ENCODE measurements at regions not wholly inside any gene's neighbourhood (a gene's known extent, or its start where the extent isn't known, plus 50 kb on each side); places are given as distances from the start of the nearest gene placed in this dataset.
"Not testable (repeated sequence)": the region's sequence is repeated elsewhere in the genome, so short reads cannot be mapped to it uniquely, and the experiment has no call there.

DNA sequence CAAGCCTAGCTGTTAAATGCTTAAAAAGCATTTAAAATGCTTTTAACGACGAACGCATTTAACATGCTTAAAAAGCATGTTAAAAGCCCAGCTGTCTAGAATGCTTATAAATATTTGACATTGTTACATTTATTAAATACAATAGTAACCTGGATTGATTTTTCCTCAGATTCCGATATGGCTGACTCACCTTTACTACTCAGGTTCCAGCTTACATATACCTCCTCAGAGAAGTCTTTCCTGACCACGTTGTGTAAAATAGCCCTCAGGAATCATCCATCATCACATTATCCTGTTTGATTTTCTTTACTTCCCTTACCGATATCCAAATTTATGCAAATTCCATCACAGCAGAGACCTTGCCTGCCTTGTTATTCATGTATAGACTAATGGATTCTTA is 51.4 kb downstream of the SLC41A2 start:
- DNase-seq (no peak), ATAC-seq (no peak)
- intact Hi-C loops (cut with DNase I) = no loop called here
- TF ChIP-seq, protein P1, sequence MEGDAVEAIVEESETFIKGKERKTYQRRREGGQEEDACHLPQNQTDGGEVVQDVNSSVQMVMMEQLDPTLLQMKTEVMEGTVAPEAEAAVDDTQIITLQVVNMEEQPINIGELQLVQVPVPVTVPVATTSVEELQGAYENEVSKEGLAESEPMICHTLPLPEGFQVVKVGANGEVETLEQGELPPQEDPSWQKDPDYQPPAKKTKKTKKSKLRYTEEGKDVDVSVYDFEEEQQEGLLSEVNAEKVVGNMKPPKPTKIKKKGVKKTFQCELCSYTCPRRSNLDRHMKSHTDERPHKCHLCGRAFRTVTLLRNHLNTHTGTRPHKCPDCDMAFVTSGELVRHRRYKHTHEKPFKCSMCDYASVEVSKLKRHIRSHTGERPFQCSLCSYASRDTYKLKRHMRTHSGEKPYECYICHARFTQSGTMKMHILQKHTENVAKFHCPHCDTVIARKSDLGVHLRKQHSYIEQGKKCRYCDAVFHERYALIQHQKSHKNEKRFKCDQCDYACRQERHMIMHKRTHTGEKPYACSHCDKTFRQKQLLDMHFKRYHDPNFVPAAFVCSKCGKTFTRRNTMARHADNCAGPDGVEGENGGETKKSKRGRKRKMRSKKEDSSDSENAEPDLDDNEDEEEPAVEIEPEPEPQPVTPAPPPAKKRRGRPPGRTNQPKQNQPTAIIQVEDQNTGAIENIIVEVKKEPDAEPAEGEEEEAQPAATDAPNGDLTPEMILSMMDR (IDR thresholded peaks at IDR 0.05) = no peak
- Histone ChIP-seq H3K36me3 (no peaks in the 10 kb centered on the region), H3K4me1 (peaks cover 0 to 4% (median 0%) of the 10 kb centered on the region in 9 donors), H3K4me3 (no peak overlapping the region), H3K27me3 (no peaks in the 10 kb centered on the region), H3K9me3 (no peaks in the 10 kb centered on the region), H3K27ac (no peak overlapping the region)
- 90 to 93% methylated on average over 6 of the region's 6 CpGs for WGBS, 2 donors

DNA sequence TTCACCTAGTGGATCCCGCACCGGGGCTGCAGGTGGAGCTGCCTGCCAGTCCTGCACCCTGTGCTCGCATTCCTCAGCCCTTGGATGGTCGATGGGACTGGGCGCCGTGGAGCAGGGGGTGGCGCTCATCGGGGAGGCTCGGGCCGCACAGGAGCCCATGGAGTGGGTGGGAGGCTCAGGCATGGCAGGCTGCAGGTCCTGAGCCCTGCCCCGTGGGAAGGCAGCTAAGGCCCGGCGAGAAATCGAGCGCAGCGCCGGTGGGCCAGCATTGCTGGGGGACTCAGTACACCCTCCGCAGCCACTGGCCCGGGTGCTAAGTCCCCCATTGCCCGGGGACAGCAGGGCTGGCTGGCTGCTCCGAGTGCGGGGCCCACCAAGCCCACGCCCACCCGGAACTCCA is 52.6 kb downstream of the SLC41A2 start:
- H3K27ac ChIP-seq; intact Hi-C loops (cut with DNase I); H3K4me3 ChIP-seq; H3K4me1 ChIP-seq; H3K36me3 ChIP-seq; H3K9me3 ChIP-seq; H3K27me3 ChIP-seq; ATAC-seq; DNase-seq: not testable (repeated sequence)
- WGBS, 2 donors = 96 to 98% methylated on average over 21 to 24 of the region's 24 CpGs

DNA sequence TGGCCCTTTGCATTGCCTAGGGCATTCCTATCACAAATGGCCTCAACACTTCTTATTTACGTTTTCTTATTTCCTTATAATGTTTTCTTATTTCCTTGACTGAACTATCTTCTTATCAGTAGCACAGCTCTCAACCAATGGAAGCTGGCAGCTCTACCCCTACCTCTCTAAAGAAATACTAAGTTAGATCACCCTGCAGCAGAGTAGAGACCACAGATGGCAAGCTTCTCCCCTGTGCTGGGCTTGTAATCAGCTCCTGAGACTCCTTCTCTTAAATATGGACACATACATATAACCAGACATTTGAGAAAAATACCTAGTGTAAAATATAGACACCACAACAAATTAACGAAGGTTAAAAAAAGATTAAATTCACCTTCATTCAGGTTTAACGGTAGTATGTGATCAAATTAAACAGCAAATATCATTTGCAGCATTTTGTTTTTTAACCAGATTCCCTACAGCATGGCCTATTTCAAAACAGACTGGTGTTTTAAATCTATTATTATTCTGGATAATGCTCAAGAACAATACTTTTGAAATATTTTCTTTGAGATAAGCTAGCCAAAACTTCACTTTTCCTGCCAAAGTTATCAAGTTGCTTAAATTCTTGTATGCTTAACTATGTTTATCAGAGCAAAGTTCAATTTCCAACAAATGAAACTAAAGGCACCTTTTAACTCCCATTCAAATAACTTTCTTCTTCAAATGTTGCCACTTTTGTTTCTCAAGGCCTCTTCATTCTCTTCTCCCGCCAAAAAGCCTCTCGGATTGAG is 54.3 kb downstream of the SLC41A2 start:
- H3K27ac ChIP-seq = no peak overlapping the region
- no peaks in the 10 kb centered on the region for H3K36me3 ChIP-seq
- H3K9me3 ChIP-seq = peaks cover 0 to 12% (median 6%) of the 10 kb centered on the region in 11 donors
- no peaks in the 10 kb centered on the region for H3K27me3 ChIP-seq
- no peaks in the 10 kb centered on the region for H3K4me1 ChIP-seq
- intact Hi-C loops (cut with DNase I) = no loop called here
- ATAC-seq (no peak), DNase-seq (no peak)
- H3K4me3 ChIP-seq = no peak overlapping the region
- 69 to 77% methylated on average over 5 of the region's 5 CpGs for WGBS, 2 donors
- TF ChIP-seq, protein P1 (IDR thresholded peaks at IDR 0.05) = no peak

DNA sequence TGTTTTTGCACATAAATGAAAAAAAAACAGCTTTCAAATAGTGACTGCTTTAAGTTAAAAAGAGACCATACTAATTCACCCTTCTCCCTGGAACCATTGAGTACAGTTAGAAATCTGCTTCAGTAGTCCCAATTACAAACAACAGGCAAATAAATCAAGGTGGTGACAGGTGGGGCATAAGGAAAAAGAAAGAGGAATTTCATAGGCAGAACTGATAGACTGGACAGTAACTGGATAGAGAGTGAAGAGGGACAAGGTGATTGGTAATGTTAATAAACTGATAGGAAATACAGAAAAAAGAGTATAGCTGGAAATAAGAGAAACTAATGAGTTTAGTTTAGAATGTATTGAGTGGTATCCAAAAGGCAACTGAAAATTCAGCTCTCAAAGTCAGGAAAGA is 56.0 kb downstream of the SLC41A2 start:
- Histone ChIP-seq H3K27ac (no peak overlapping the region), H3K9me3 (peaks cover 0 to 15% (median 6%) of the 10 kb centered on the region in 11 donors), H3K4me1 (no peaks in the 10 kb centered on the region), H3K4me3 (no peak overlapping the region), H3K27me3 (no peaks in the 10 kb centered on the region), H3K36me3 (no peaks in the 10 kb centered on the region)
- DNase-seq (no peak), ATAC-seq (no peak)
- TF ChIP-seq, protein P1 (IDR thresholded peaks at IDR 0.05) = no peak
- intact Hi-C loops (cut with DNase I) = no loop called here

DNA sequence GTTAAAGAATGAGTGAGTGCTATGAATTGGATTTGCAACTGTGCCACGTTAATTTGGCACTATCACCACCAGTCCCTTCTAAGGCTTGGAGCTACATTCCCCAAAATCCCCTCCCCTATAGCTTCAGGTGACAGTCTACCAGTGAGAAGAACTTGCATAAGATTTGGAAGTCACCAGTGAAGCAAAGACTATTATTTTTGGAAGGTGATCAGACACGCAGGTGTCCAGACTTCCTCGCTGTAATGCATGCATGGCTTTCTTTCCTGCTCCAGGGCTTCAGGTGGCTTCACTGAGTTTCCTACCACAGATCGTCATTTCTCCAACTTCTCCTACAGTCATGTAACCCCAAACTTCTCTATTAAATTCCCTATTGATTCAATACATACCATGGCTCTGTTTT is 61.4 kb downstream of the SLC41A2 start:
- DNase-seq (no peak), ATAC-seq (no peak)
- H3K36me3 ChIP-seq = no peaks in the 10 kb centered on the region
- no peaks in the 10 kb centered on the region for H3K27me3 ChIP-seq
- no peak overlapping the region for H3K4me3 ChIP-seq
- intact Hi-C loops (cut with DNase I) = no loop called here
- no peak overlapping the region for H3K27ac ChIP-seq
- TF ChIP-seq, protein P1 (IDR thresholded peaks at IDR 0.05) = no peak
- peaks cover 0 to 15% (median 6%) of the 10 kb centered on the region in 11 donors for H3K9me3 ChIP-seq
- no peaks in the 10 kb centered on the region for H3K4me1 ChIP-seq
- WGBS, 2 donors = 80 to 82% methylated on average over 4 of the region's 4 CpGs
